GM23338 (cell line): ENCODE measurements at regions not wholly inside any gene's neighbourhood (a gene's known extent, or its start where the extent isn't known, plus 50 kb on each side); places are given as distances from the start of the nearest gene placed in this dataset.
"Not testable (repeated sequence)": the region's sequence is repeated elsewhere in the genome, so short reads cannot be mapped to it uniquely, and the experiment has no call there.

ENCODE experiments used
- ATAC-seq: fragments of 200-7000 bp; cut with Tn5 transposase; 3 replicates; pipeline ENCODE4 v1.9.1; 2020
- DNase-seq: peaks from one replicate; pipeline ENCODE4 v3.0.0-alpha.2; 2015; ENCODE audit warnings: low spot score
- H2AFZ ChIP-seq: fragments of 200-600 bp; sonication (generic); 2 replicates; pipeline ENCODE4 v1.8.0; 2016; ENCODE audit warnings: antibody characterized with exemption, mild to moderate bottlenecking, moderate library complexity
- H3F3A ChIP-seq: fragments of 200-600 bp; sonication (generic); replicated peaks from 2 replicates; pipeline ENCODE4 v1.8.0; 2017; ENCODE audit warnings: antibody characterized with exemption, mixed run types, low read depth
- H3K27ac ChIP-seq: fragments of 200-600 bp; sonication (generic); 2 replicates; pipeline ENCODE4 v1.6.1; 2016; ENCODE audit warnings: low read depth
- H3K27me3 ChIP-seq: fragments of 200-600 bp; sonication (generic); 2 replicates; pipeline ENCODE4 v1.8.0; 2016; ENCODE audit warnings: mild to moderate bottlenecking, mixed run types, moderate library complexity; ENCODE audit not compliant: insufficient read depth
- H3K36me3 ChIP-seq: fragments of 200-600 bp; sonication (generic); 2 replicates; pipeline ENCODE4 v1.8.0; 2016; ENCODE audit warnings: mild to moderate bottlenecking; ENCODE audit not compliant: insufficient read depth
- H3K4me1 ChIP-seq: fragments of 200-600 bp; sonication (generic); 2 replicates; pipeline ENCODE4 v1.8.0; 2016; ENCODE audit warnings: mild to moderate bottlenecking, moderate library complexity; ENCODE audit not compliant: insufficient read depth
- H3K4me2 ChIP-seq: fragments of 200-600 bp; sonication (generic); 2 replicates; pipeline ENCODE4 v1.7.1; 2017; ENCODE audit warnings: mixed run types
- H3K4me3 ChIP-seq: fragments of 200-600 bp; sonication (generic); 2 replicates; pipeline ENCODE4 v1.6.1; 2016; ENCODE audit warnings: mixed run types
- H3K79me2 ChIP-seq: fragments of 200-600 bp; sonication (generic); replicated peaks from 2 replicates; pipeline ENCODE4 v1.8.0; 2017; ENCODE audit warnings: mild to moderate bottlenecking; ENCODE audit not compliant: insufficient read depth
- H3K9me2 ChIP-seq: fragments of 200-600 bp; sonication (generic); 2 replicates; pipeline ENCODE4 v1.8.0; 2017; ENCODE audit not compliant: insufficient read depth
- H4K20me1 ChIP-seq: fragments of 200-600 bp; sonication (generic); replicated peaks from 2 replicates; pipeline ENCODE4 v1.8.0; 2017; ENCODE audit warnings: mild to moderate bottlenecking; ENCODE audit not compliant: insufficient read depth
- H3K27ac Mint-ChIP-seq: 2 replicates; pipeline ENCODE4 v1.8.0; 2020; ENCODE audit warnings: inconsistent platforms, mild to moderate bottlenecking, moderate library complexity, mixed read lengths
- H3K27me3 Mint-ChIP-seq: 3 replicates; pipeline ENCODE4 v1.8.0; 2022; ENCODE audit warnings: low read depth, mild to moderate bottlenecking, moderate library complexity, mixed read lengths, inconsistent platforms; ENCODE audit not compliant: insufficient read depth, poor library complexity
- H3K36me3 Mint-ChIP-seq: 3 replicates; pipeline ENCODE4 v1.8.0; 2021; ENCODE audit warnings: low read depth, mild to moderate bottlenecking, inconsistent platforms, moderate library complexity, mixed read lengths
- H3K4me1 Mint-ChIP-seq: 3 replicates; pipeline ENCODE4 v1.8.0; 2020; ENCODE audit warnings: mild to moderate bottlenecking, inconsistent platforms, mixed read lengths
- H3K4me3 Mint-ChIP-seq: 3 replicates; pipeline ENCODE4 v1.8.0; 2021; ENCODE audit warnings: moderate library complexity, mild to moderate bottlenecking, inconsistent platforms, mixed read lengths
- H3K9me3 Mint-ChIP-seq: 3 replicates; pipeline ENCODE4 v1.8.0; 2020; ENCODE audit warnings: moderate library complexity, mild to moderate bottlenecking, inconsistent platforms, mixed read lengths
- CREB1 ChIP-seq: fragments of 250-450 bp; sonication (Bioruptor Pico); IDR thresholded peaks from 2 replicates; pipeline ENCODE4 v1.5.0; 2020; ENCODE audit warnings: low read depth, mild to moderate bottlenecking, moderate library complexity
- CTCF ChIP-seq, 2 experiments: fragments of 200-600 bp in 1 of 2; sonication (generic) in 1 of 2; conservative IDR thresholded peaks; 2 replicates each; pipeline versions ENCODE4 v1.5.1 to v1.6.1; 2016 to 2017; ENCODE audit warnings: antibody characterized with exemption in 2 of 2, low read depth in 2 of 2, mild to moderate bottlenecking in 2 of 2, moderate library complexity in 1 of 2
- ETS1 ChIP-seq: IDR thresholded peaks from 2 replicates; pipeline ENCODE4 v1.6.1; 2016; ENCODE audit warnings: antibody characterized with exemption
- EZH2 ChIP-seq: fragments of 200-600 bp; sonication (generic); IDR thresholded peaks from one replicate; pipeline ENCODE4 v1.8.0; 2017; ENCODE audit warnings: antibody characterized with exemption, mild to moderate bottlenecking, low read depth; ENCODE audit not compliant: unreplicated experiment
- EZH2phosphoT487 ChIP-seq: fragments of 200-600 bp; sonication (generic); IDR thresholded peaks from one replicate; pipeline ENCODE4 v1.8.1; 2018; ENCODE audit warnings: antibody characterized with exemption; ENCODE audit not compliant: unreplicated experiment
- JUNB ChIP-seq: IDR thresholded peaks from one replicate; pipeline ENCODE4 v1.6.1; 2016; ENCODE audit warnings: antibody characterized with exemption; ENCODE audit not compliant: unreplicated experiment
- NANOG ChIP-seq: IDR thresholded peaks from 2 replicates; pipeline ENCODE4 v1.6.1; 2016; ENCODE audit warnings: antibody characterized with exemption, borderline replicate concordance
- POLR2AphosphoS5 ChIP-seq: IDR thresholded peaks from 2 replicates; pipeline ENCODE4 v1.6.1; 2016; ENCODE audit warnings: antibody characterized with exemption, low read depth
- STAT1 ChIP-seq: IDR thresholded peaks from one replicate; pipeline ENCODE4 v1.6.1; 2016; ENCODE audit warnings: antibody characterized with exemption; ENCODE audit not compliant: unreplicated experiment
- ZNF114 ChIP-seq: fragments of 250-450 bp; sonication (Bioruptor Pico); IDR thresholded peaks from 2 replicates; pipeline ENCODE4 v1.5.0; 2020; ENCODE audit warnings: mild to moderate bottlenecking, moderate library complexity
- ZNF331 ChIP-seq: fragments of 250-450 bp; sonication (Bioruptor Pico); IDR thresholded peaks from 2 replicates; pipeline ENCODE4 v1.5.0; 2020; ENCODE audit warnings: low read depth, mild to moderate bottlenecking, moderate library complexity
- ZNF462 ChIP-seq: fragments of 250-450 bp; sonication (Bioruptor Pico); IDR thresholded peaks from 2 replicates; pipeline ENCODE4 v1.5.0; 2020; ENCODE audit warnings: mild to moderate bottlenecking, moderate library complexity

GRCh38 chr16:87216841-87217275 is 100.3 kb downstream of the C16orf95 start:
- Histone ChIP-seq H3K4me1 (no peaks in the 10 kb centered on the region), H4K20me1 (no peaks in the 10 kb centered on the region), H3K9me2 (peaks cover 8% of the 10 kb centered on the region; the same call in 1 of the 2 replicates), H3K27ac (no peak overlapping the region), H3K27me3 (no peaks in the 10 kb centered on the region), H3K36me3 (no peaks in the 10 kb centered on the region), H3K4me2 (no peak overlapping the region), H3F3A (no peaks in the 10 kb centered on the region), H2AFZ (peak overlapping the region; percentile 81), H3K79me2 (no peaks in the 10 kb centered on the region), H3K4me3 (no peak overlapping the region)
- H3K9me3 Mint-ChIP-seq = no peaks in the 10 kb centered on the region
- ATAC-seq = peak; percentile 44; the same call in 2 of the 3 replicates
- TF ChIP-seq EZH2phosphoT487 = no peak
- TF ChIP-seq ETS1 = no peak
- no peak for TF ChIP-seq POLR2AphosphoS5
- no peak for TF ChIP-seq STAT1
- no peak for TF ChIP-seq NANOG
- no peak for TF ChIP-seq ZNF331 (CRISPR knock-in tag)
- TF ChIP-seq EZH2 = no peak
- TF ChIP-seq CTCF (conservative IDR thresholded peaks at IDR 0.05; ENCODE audit: low read depth in 2 of 2) = no peak
- no peak for TF ChIP-seq CREB1
- no peak for TF ChIP-seq ZNF462 (CRISPR knock-in tag)
- no peak for TF ChIP-seq ZNF114 (CRISPR knock-in tag)
- no peak for TF ChIP-seq JUNB
- H3K27me3 Mint-ChIP-seq = no peaks in the 10 kb centered on the region
- no peak for DNase-seq
- H3K4me1 Mint-ChIP-seq = no peaks in the 10 kb centered on the region
- no peaks in the 10 kb centered on the region for H3K36me3 Mint-ChIP-seq
- no peak overlapping the region for H3K4me3 Mint-ChIP-seq
- no peak overlapping the region for H3K27ac Mint-ChIP-seq

GRCh38 chr16:87217802-87218201 is 99.4 kb downstream of the C16orf95 start:
- not testable (repeated sequence) for H3K27ac ChIP-seq, H2AFZ ChIP-seq, H3K79me2 ChIP-seq, H3F3A ChIP-seq, H3K9me3 Mint-ChIP-seq, H3K4me3 Mint-ChIP-seq, H3K4me3 ChIP-seq, ATAC-seq, H3K36me3 ChIP-seq, H4K20me1 ChIP-seq, H3K4me1 ChIP-seq, H3K27me3 ChIP-seq, H3K27ac Mint-ChIP-seq, DNase-seq, H3K36me3 Mint-ChIP-seq, H3K4me2 ChIP-seq, H3K27me3 Mint-ChIP-seq, H3K4me1 Mint-ChIP-seq
- H3K9me2 ChIP-seq = peaks cover 13% of the 10 kb centered on the region
